AG09319 (cell line): ENCODE measurements at regions not wholly inside any gene's neighbourhood (a gene's known extent, or its start where the extent isn't known, plus 50 kb on each side); places are given as distances from the start of the nearest gene placed in this dataset.
A peak's percentile ranks its signal among the peaks of the same experiment; 100 is the strongest.

Experiments used
- DNase-seq: peaks from one replicate; pipeline ENCODE4 v3.0.0-alpha.2; 2010; ENCODE audit warnings: low read depth; ENCODE audit errors: extremely low read depth
- TF ChIP-seq, protein P1 (sequence below): IDR thresholded peaks from 2 replicates; pipeline ENCODE4 v1.5.1; 2011; ENCODE audit warnings: low read depth, mild to moderate bottlenecking, inconsistent platforms, low read length, moderate library complexity

DNA sequence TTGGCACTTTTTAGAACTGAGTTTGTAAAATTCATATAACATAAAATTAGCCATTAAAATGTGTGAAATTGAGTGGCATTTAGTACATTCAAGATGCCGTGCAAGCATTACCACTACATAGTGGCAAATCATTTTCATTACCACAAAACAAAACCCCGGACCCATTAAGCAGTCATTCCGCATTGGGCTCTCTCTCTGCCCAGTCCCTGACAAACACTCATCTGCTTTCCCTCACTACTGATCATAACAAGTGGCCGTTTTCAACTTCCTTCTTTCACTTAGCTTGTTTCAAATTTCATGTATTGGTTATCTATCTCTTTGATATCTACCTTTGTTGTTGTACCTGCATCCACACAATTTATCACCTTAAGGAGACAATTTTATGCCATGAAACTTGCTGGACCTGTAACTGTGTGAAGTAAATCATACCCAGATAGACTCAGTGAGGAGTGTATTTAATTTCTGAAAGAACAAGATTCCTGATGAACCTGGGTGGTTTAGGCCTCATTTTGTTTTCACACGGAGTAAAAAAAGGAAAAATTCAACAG is 202.1 kb downstream of the OR13H1 start:
- no peak for DNase-seq
- TF ChIP-seq, protein P1, sequence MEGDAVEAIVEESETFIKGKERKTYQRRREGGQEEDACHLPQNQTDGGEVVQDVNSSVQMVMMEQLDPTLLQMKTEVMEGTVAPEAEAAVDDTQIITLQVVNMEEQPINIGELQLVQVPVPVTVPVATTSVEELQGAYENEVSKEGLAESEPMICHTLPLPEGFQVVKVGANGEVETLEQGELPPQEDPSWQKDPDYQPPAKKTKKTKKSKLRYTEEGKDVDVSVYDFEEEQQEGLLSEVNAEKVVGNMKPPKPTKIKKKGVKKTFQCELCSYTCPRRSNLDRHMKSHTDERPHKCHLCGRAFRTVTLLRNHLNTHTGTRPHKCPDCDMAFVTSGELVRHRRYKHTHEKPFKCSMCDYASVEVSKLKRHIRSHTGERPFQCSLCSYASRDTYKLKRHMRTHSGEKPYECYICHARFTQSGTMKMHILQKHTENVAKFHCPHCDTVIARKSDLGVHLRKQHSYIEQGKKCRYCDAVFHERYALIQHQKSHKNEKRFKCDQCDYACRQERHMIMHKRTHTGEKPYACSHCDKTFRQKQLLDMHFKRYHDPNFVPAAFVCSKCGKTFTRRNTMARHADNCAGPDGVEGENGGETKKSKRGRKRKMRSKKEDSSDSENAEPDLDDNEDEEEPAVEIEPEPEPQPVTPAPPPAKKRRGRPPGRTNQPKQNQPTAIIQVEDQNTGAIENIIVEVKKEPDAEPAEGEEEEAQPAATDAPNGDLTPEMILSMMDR, result no peak

DNA sequence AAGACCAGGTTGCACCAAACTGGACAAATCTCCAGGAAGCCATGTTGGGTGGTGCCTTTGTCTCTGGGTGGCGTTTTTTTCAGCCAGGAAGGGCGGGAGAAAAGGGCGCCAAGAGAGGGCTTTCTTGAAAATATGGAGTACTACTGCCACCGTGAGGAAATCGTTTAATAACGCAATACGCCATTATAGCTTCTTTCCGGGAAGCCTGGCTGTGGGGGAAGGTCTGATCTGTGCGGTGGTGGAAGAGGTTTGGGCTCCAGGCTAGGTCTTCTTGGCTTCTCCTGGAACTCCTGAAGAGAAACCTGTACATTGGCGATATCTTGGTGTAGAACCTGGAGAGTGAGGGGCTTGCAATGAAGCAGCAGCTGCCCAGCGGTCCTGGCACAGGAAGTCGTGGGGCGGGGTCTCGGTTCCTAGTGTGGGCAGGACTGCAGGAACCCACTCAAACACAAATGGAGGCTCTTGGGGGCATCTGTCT is 202.7 kb downstream of the OR13H1 start:
- DNase-seq, result peak; percentile 71

DNA sequence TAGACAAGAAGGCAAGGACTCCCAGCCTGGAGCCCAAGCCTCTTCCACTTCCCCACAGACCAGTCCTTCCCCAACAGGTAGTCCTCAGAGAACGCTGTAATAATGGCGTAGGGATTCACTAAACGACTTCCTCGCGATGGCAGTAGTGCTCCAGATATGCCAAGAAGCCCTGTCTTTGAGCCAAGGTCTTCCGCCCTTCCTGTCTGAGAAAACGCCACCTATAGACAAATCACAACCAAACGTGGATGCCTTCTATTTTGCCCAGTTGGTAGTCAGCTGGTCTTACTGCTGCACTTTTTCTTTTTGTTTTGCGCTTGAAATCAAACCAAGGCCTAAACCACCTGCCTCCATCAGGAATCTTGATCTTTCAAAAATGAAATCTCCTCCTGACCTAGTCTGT is 203.3 kb downstream of the OR13H1 start:
- peak; percentile 88 for DNase-seq

More for the DNA sequence above, 202.7 kb downstream of the OR13H1 start:
- TF ChIP-seq, protein P1, result peak; percentile 29

DNA sequence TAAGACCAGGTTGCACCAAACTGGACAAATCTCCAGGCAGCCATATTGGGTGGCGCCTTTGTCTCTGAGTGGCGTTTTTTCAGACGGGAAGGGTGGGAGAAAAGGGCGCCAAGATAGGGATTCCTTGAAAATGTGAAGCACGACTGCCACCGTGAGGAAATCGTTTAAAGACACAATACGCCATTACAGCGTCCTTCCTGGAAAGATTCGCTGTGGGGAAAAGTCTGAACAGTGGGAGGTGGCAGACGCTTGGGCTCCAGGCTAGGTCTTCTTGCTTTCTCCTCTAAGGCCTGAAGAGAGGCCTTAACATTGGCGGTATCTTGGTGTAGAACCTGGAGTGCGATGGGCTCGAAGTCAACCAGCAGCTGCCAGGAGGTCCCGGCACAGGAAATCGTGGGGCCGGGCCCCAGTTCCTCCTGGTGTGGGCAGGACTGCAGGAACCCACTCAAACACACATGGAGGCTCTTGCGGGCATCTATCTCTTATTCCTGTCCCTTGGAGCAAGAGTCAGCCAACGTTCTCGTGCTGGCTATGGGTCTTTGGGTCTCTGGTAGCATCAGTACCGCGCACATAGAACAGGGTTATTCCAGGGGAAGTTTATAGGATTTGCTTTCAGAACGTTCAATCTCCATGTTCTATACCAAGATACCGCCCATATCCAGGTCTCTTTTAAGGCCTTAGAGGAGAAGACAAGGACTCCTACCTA is 208.8 kb downstream of the OR13H1 start:
- TF ChIP-seq, protein P1, result peak; percentile 29; the same call in 1 of the 2 replicates
- peak; percentile 78 for DNase-seq

More for the DNA sequence above, 203.3 kb downstream of the OR13H1 start:
- TF ChIP-seq, protein P1, result peak; percentile 51

DNA sequence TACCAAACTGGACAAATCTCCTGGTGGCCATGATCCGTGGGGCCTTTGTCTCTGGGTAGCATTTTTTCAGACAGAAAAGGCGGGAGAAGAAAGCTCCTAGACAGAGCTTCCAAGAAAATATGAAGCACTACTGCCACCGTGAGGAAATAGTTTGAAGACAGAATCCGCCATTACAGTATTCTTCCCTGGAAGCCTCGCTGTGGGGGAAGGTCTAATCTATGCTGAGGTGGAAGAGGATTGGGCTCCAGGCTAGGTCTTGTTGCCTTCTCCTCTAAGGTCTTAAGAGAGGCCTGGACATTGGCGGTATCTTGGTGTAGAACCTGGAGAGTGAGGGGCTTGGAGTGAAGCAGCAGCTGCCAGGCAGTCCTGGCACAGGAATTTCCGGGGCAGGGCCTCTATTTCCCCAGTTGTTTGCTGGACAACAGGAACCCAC is 218.9 kb downstream of the OR13H1 start:
- TF ChIP-seq, protein P1, result peak; percentile 37
- no peak for DNase-seq

DNA sequence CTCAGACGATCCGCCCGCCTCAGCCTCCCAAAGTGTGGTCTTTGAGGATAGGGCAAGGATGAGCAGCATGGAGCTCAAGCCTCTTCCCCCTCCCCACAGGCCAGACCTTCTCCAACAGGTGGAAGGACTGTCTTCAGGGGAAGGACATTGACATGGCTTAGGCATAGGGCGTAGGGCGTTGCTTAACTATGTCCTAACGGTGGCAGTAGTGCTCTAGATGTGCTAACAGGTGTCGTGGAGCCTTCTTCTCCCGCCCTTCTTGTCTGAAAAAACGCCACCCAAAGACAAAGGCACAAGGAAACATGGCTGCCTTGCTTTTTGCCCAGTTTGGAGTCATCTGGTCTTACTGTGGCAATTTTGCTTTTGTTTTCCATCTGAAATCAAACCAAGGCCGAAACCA is 219.8 kb downstream of the OR13H1 start:
- peak; percentile 78 for DNase-seq
- TF ChIP-seq, protein P1, result peak; percentile 53

DNA sequence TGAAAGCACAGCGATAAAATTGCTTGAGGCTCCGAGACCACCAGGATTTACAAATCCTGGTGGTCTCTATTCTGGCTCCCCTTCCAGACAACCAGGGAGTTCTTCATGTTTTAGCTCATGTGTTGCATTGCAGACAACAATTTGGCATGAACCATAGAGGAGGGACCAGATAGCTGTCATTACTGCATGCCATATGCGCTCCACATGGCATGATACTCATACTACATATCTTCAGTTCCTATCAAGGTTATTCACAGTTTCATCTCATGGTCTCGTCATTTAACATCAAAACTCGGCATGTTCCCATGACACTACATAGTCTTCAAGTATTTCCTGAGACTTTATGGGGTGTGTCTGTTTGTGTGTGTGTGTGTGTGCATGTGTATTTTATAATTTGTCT is 220.3 kb downstream of the OR13H1 start:
- no peak for DNase-seq
- TF ChIP-seq, protein P1, result no peak
